IMR-90 (cell line): ENCODE measurements at regions not wholly inside any gene's neighbourhood (a gene's known extent, or its start where the extent isn't known, plus 50 kb on each side); places are given as distances from the start of the nearest gene placed in this dataset.

Experiments used
- ATAC-seq: fragments of 200-7000 bp; cut with Tn5 transposase; 2 replicates; pipeline ENCODE4 v1.9.1; 2020; ENCODE audit warnings: low read depth, mild to moderate bottlenecking, moderate library complexity
- BruUV-seq: library from RNA; stranded (reverse); fragments of 400-500 nt; replicated peaks from 2 replicates; lab custom pipeline; 2021; lab: Mats Ljungman, UMichigan
- CTCF ChIA-PET: fragments of 300-600 bp; formaldehyde crosslinking; extraction: SDS; loops from one replicate; lab custom pipeline; 2021; ENCODE audit warnings: antibody characterized with exemption; lab: Yijun Ruan, JAX
- POLR2A ChIA-PET: fragments of 300-600 bp; sonication (Branson Sonifier 250); formaldehyde crosslinking; loops from one replicate; lab custom pipeline; 2022; ENCODE audit warnings: antibody characterized with exemption; ENCODE audit not compliant: unreplicated experiment; lab: Charles Lee
- DNase-seq: peaks from one replicate; pipeline ENCODE4 v3.0.0; 2013
- H2AFZ ChIP-seq: replicated peaks from 2 replicates; pipeline ENCODE3; 2013; ENCODE audit warnings: low read length, mild to moderate bottlenecking; ENCODE audit not compliant: poor library complexity
- H2AK5ac ChIP-seq: 2 replicates; pipeline ENCODE4 v1.6.1; 2013; ENCODE audit warnings: low read depth, low read length, inconsistent platforms
- H2AK9ac ChIP-seq: replicated peaks from 2 replicates; pipeline ENCODE3; 2013; ENCODE audit warnings: mild to moderate bottlenecking, low read depth, low read length, moderate library complexity; ENCODE audit not compliant: poor library complexity
- H2BK120ac ChIP-seq: 2 replicates; pipeline ENCODE4 v1.6.1; 2013; ENCODE audit warnings: low read depth, low read length, inconsistent platforms
- H2BK15ac ChIP-seq: 3 replicates; pipeline ENCODE4 v1.6.1; 2013; ENCODE audit warnings: low read depth, low read length, inconsistent platforms
- H2BK20ac ChIP-seq: 2 replicates; pipeline ENCODE4 v1.6.1; 2013; ENCODE audit warnings: low read depth, mild to moderate bottlenecking, inconsistent platforms, low read length, moderate library complexity
- H2BK5ac ChIP-seq: 2 replicates; pipeline ENCODE4 v1.6.1; 2013; ENCODE audit warnings: mild to moderate bottlenecking, low read depth, low read length, inconsistent platforms; ENCODE audit not compliant: poor library complexity, severe bottlenecking
- H3K14ac ChIP-seq: replicated peaks from 2 replicates; pipeline ENCODE4 v1.6.1; 2013; ENCODE audit warnings: low read depth, low read length, inconsistent platforms
- H3K18ac ChIP-seq: 2 replicates; pipeline ENCODE4 v1.6.1; 2013; ENCODE audit warnings: low read depth, low read length, control low read depth
- H3K23ac ChIP-seq: 2 replicates; pipeline ENCODE4 v1.6.1; 2013; ENCODE audit warnings: low read depth, low read length, inconsistent platforms
- H3K27ac ChIP-seq: 2 replicates; pipeline ENCODE4 v1.5.1; 2013; ENCODE audit warnings: mild to moderate bottlenecking, control low read depth, low read length; ENCODE audit not compliant: insufficient read depth
- H3K27me3 ChIP-seq: 2 replicates; pipeline ENCODE4 v1.6.1; 2013; ENCODE audit warnings: low read length; ENCODE audit not compliant: control insufficient read depth, insufficient read depth
- H3K36me3 ChIP-seq: 2 replicates; pipeline ENCODE4 v1.6.1; 2013; ENCODE audit warnings: low read length, mixed read lengths; ENCODE audit not compliant: control insufficient read depth, insufficient read depth
- H3K4ac ChIP-seq: 2 replicates; pipeline ENCODE4 v1.6.1; 2013; ENCODE audit warnings: low read depth, low read length, inconsistent platforms
- H3K4me1 ChIP-seq: 2 replicates; pipeline ENCODE4 v1.6.1; 2013; ENCODE audit warnings: low read length, mixed read lengths; ENCODE audit not compliant: control insufficient read depth, insufficient read depth
- H3K4me2 ChIP-seq: 2 replicates; pipeline ENCODE4 v1.6.1; 2013; ENCODE audit warnings: low read depth, mild to moderate bottlenecking, control low read depth, low read length, moderate library complexity
- H3K4me3 ChIP-seq: 2 replicates; pipeline ENCODE4 v1.5.1; 2013; ENCODE audit warnings: low read depth, mild to moderate bottlenecking, control low read depth, low read length, moderate library complexity; ENCODE audit not compliant: insufficient read depth
- H3K56ac ChIP-seq: 2 replicates; pipeline ENCODE4 v1.6.1; 2013; ENCODE audit warnings: low read length, inconsistent platforms; ENCODE audit not compliant: insufficient read depth; ENCODE audit errors: extremely low read depth
- H3K79me1 ChIP-seq, 2 experiments: 2 replicates each; pipeline ENCODE4 v1.6.1; 2013; ENCODE audit warnings: low read length in 2 of 2, inconsistent platforms in 1 of 2, low read depth in 1 of 2
- H3K9ac ChIP-seq: 2 replicates; pipeline ENCODE4 v1.6.1; 2013; ENCODE audit warnings: low read depth, low read length, control low read depth
- H3K9me1 ChIP-seq: 2 replicates; pipeline ENCODE4 v1.6.1; 2013; ENCODE audit warnings: low read length, inconsistent platforms; ENCODE audit not compliant: insufficient read depth
- H3K9me3 ChIP-seq: 2 replicates; pipeline ENCODE4 v1.6.1; 2013; ENCODE audit warnings: low read length; ENCODE audit not compliant: control insufficient read depth, insufficient read depth
- H4K20me1 ChIP-seq: 2 replicates; pipeline ENCODE4 v1.6.1; 2013; ENCODE audit warnings: low read length, inconsistent platforms; ENCODE audit not compliant: insufficient read depth
- H4K5ac ChIP-seq: 2 replicates; pipeline ENCODE4 v1.6.1; 2013; ENCODE audit warnings: mild to moderate bottlenecking, low read depth, low read length, control low read depth
- H4K8ac ChIP-seq, 2 experiments: 2 replicates each; pipeline ENCODE4 v1.6.1; 2013; ENCODE audit warnings: low read depth in 2 of 2, low read length in 2 of 2, control low read depth in 1 of 2, inconsistent platforms in 1 of 2
- H4K91ac ChIP-seq: 2 replicates; pipeline ENCODE4 v1.6.1; 2013; ENCODE audit warnings: low read depth, low read length, inconsistent platforms; ENCODE audit not compliant: insufficient read depth
- BHLHE40 ChIP-seq: fragments of 150-350 bp; IDR thresholded peaks from 2 replicates; pipeline ENCODE4 v1.6.1; 2016; ENCODE audit warnings: mild to moderate bottlenecking, low read depth, low read length
- CEBPB ChIP-seq: IDR thresholded peaks from 2 replicates; pipeline ENCODE4 v1.6.1; 2012; ENCODE audit warnings: low read depth, low read length, improper control_type of control experiment
- CHD1 ChIP-seq: IDR thresholded peaks from 2 replicates; pipeline ENCODE4 v1.6.1; 2012; ENCODE audit warnings: low read depth, low read length, improper control_type of control experiment
- CTCF ChIP-seq: conservative IDR thresholded peaks from 2 replicates; pipeline ENCODE4 v1.5.1; 2012; ENCODE audit warnings: mild to moderate bottlenecking, low read depth, low read length, improper control_type of control experiment
- ELK1 ChIP-seq: fragments of 150-350 bp; IDR thresholded peaks from 2 replicates; pipeline ENCODE4 v1.6.1; 2016; ENCODE audit warnings: low read depth, mild to moderate bottlenecking, low read length, moderate library complexity, borderline replicate concordance
- FOS ChIP-seq: fragments of 150-350 bp; IDR thresholded peaks from 2 replicates; pipeline ENCODE4 v1.6.1; 2016; ENCODE audit warnings: low read depth, low read length
- MAFK ChIP-seq: IDR thresholded peaks from 2 replicates; pipeline ENCODE4 v1.6.1; 2012; ENCODE audit warnings: low read depth, low read length, improper control_type of control experiment
- MAZ ChIP-seq: IDR thresholded peaks from 2 replicates; pipeline ENCODE4 v1.6.1; 2012; ENCODE audit warnings: low read depth, mild to moderate bottlenecking, low read length, improper control_type of control experiment, moderate library complexity, borderline replicate concordance
- MXI1 ChIP-seq: IDR thresholded peaks from 2 replicates; pipeline ENCODE4 v1.6.1; 2012; ENCODE audit warnings: low read depth, mild to moderate bottlenecking, low read length, moderate library complexity, borderline replicate concordance
- POLR2A ChIP-seq: IDR thresholded peaks from 2 replicates; pipeline ENCODE4 v1.6.1; 2012; ENCODE audit warnings: mild to moderate bottlenecking, low read depth, low read length
- RCOR1 ChIP-seq: IDR thresholded peaks from 2 replicates; pipeline ENCODE4 v1.6.1; 2012; ENCODE audit warnings: mild to moderate bottlenecking, low read length, improper control_type of control experiment; ENCODE audit not compliant: insufficient replicate concordance
- SMC3 ChIP-seq: fragments of 150-350 bp; IDR thresholded peaks from 2 replicates; pipeline ENCODE4 v1.6.1; 2016; ENCODE audit warnings: low read depth, mild to moderate bottlenecking, antibody characterized with exemption, low read length, moderate library complexity
- USF2 ChIP-seq: fragments of 150-350 bp; IDR thresholded peaks from 2 replicates; pipeline ENCODE4 v1.6.1; 2017; ENCODE audit warnings: mild to moderate bottlenecking, antibody characterized with exemption, low read length, low read depth
- WGBS, 2 experiments: methylation state at CpG; one replicate each; pipeline versions ENCODE4 v1.1.5 to v1.1.7; 2013; ENCODE audit warnings: missing lambda C conversion rate in 2 of 2; ENCODE audit not compliant: insufficient read length in 1 of 2; ENCODE audit errors: extremely low coverage in 2 of 2; 5-methylcytosine and 5-hydroxymethylcytosine counted together
- dilution Hi-C: fragments of 300-500 bp; cut with HindIII; formaldehyde crosslinking; loops from one replicate; pipeline ENCODE4 v1.14.3; 2018; ENCODE audit warnings: low sequenced_read_pairs; ENCODE audit not compliant: unreplicated experiment
- in situ Hi-C: fragments of 300-500 bp; cut with MboI; formaldehyde crosslinking; loops from 3 replicates; pipeline ENCODE4 v1.14.3; 2019; ENCODE audit warnings: low sequenced_read_pairs, inconsistent platforms, mixed read lengths
- intact Hi-C: fragments of 100-400 bp; cut with micrococcal nuclease; formaldehyde crosslinking; loops from 2 replicates; pipeline ENCODE4 v1.10.0; 2022

- ChIA-PET POLR2A (no interaction called here), CTCF (no interaction called here)
- dilution Hi-C loops (no loop called here), in situ Hi-C loops (no loop called here), intact Hi-C loops (no loop called here)
- Histone ChIP-seq H4K20me1 (peaks cover 2% of the 10 kb centered on the region; the same call in 1 of the 2 replicates), H3K4me3 (no peak overlapping the region), H2AFZ (no peak overlapping the region), H2BK120ac (no peak overlapping the region), H2BK5ac (no peak overlapping the region), H3K23ac (no peak overlapping the region), H3K36me3 (no peaks in the 10 kb centered on the region), H3K27ac (no peak overlapping the region), H4K91ac (no peak overlapping the region), H4K5ac (no peak overlapping the region), H3K56ac (no peak overlapping the region), H3K18ac (no peak overlapping the region), H3K4me2 (no peak overlapping the region), H3K79me1 (no peaks in the 10 kb centered on the region), H2BK15ac (no peak overlapping the region), H3K9me1 (0 out of 2 replicates have a peak, but pooled peaks cover 4% of the 10 kb centered on the region), H2AK5ac (no peak overlapping the region), H3K9me3 (no peaks in the 10 kb centered on the region), H3K14ac (no peak overlapping the region), H3K27me3 (no peaks in the 10 kb centered on the region), H3K4me1 (peaks cover 3% of the 10 kb centered on the region; the same call in 1 of the 2 replicates), H2BK20ac (no peak overlapping the region), H3K4ac (no peak overlapping the region), H4K8ac (no peak overlapping the region), H2AK9ac (no peak overlapping the region), H3K9ac (no peak overlapping the region)
- ATAC-seq (no peak), DNase-seq (no peak)
- no TSS peak for BruUV-seq
- no peak for TF ChIP-seq BHLHE40
- TF ChIP-seq CEBPB: no peak
- no peak for TF ChIP-seq ELK1
- TF ChIP-seq MAZ: no peak
- TF ChIP-seq MXI1: no peak
- no peak for TF ChIP-seq CTCF
- TF ChIP-seq POLR2A: no peak
- no peak for TF ChIP-seq SMC3
- no peak for TF ChIP-seq CHD1
- TF ChIP-seq RCOR1: no peak
- no peak for TF ChIP-seq USF2
- TF ChIP-seq FOS: no peak
- no peak for TF ChIP-seq MAFK
- WGBS, 2 experiments: 64% methylated on average over 4 of the region's 14 CpGs; no CpG with 5 or more reads in 1 of the 2 experiments
These were observed 261.9 kb downstream of the CTTN start for GRCh38 chr11:70660059-70660888.
